SK-N-SH treated with all-trans-retinoic acid at 6 μM for 48 hours (cell line): ENCODE measurements at regions not wholly inside any gene's neighbourhood (a gene's known extent, or its start where the extent isn't known, plus 50 kb on each side); places are given as distances from the start of the nearest gene placed in this dataset.
"Not testable (repeated sequence)": the region's sequence is repeated elsewhere in the genome, so short reads cannot be mapped to it uniquely, and the experiment has no call there.

Experiments used
- ATAC-seq: fragments of 200-7000 bp; cut with Tn5 transposase; 3 replicates; pipeline ENCODE4 v1.9.1; 2020; ENCODE audit warnings: mild to moderate bottlenecking, moderate library complexity
- ARNTL ChIP-seq: fragments of 450-650 bp; formaldehyde crosslinking; IDR thresholded peaks from 2 replicates; pipeline ENCODE4 v1.5.0; 2020; ENCODE audit warnings: low read depth, mild to moderate bottlenecking, moderate library complexity, borderline replicate concordance
- BACH2 ChIP-seq: fragments of 250-450 bp; sonication (Bioruptor Pico); IDR thresholded peaks from 2 replicates; pipeline ENCODE4 v1.9.0; 2021; ENCODE audit warnings: mild to moderate bottlenecking, borderline replicate concordance
- ESRRG ChIP-seq: fragments of 250-450 bp; sonication (Bioruptor Pico); IDR thresholded peaks from 2 replicates; pipeline ENCODE4 v1.6.1; 2021; ENCODE audit warnings: mild to moderate bottlenecking
- ISL1 ChIP-seq: fragments of 250-450 bp; sonication (Bioruptor Pico); IDR thresholded peaks from 2 replicates; pipeline ENCODE4 v2.1.2; 2022; ENCODE audit warnings: mild to moderate bottlenecking, moderate library complexity
- OSR1 ChIP-seq: fragments of 250-450 bp; sonication (Bioruptor Pico); IDR thresholded peaks from 2 replicates; pipeline ENCODE4 v1.8.0; 2022; ENCODE audit warnings: moderate library complexity, mild to moderate bottlenecking, inconsistent platforms
- PPARA ChIP-seq: fragments of 250-450 bp; sonication (Bioruptor Pico); IDR thresholded peaks from 2 replicates; pipeline ENCODE4 v1.5.0; 2020; ENCODE audit warnings: mild to moderate bottlenecking, borderline replicate concordance
- RARB ChIP-seq: fragments of 250-450 bp; sonication (Bioruptor Pico); IDR thresholded peaks from 2 replicates; pipeline ENCODE4 v1.8.0; 2021; ENCODE audit warnings: mild to moderate bottlenecking, moderate library complexity
- SNAI2 ChIP-seq: fragments of 250-450 bp; sonication (Bioruptor Pico); IDR thresholded peaks from 2 replicates; pipeline ENCODE4 v1.5.0; 2020; ENCODE audit warnings: mild to moderate bottlenecking, moderate library complexity
- TCF4 ChIP-seq: fragments of 250-450 bp; sonication (Bioruptor Pico); IDR thresholded peaks from 2 replicates; pipeline ENCODE4 v1.8.0; 2021; ENCODE audit warnings: mild to moderate bottlenecking, moderate library complexity, borderline replicate concordance
- TOX ChIP-seq: fragments of 250-450 bp; sonication (Bioruptor Pico); IDR thresholded peaks from 2 replicates; pipeline ENCODE4 v1.8.0; 2021; ENCODE audit warnings: mild to moderate bottlenecking, moderate library complexity, borderline replicate concordance
- ZC3H10 ChIP-seq: fragments of 250-450 bp; sonication (Bioruptor Pico); IDR thresholded peaks from 2 replicates; pipeline ENCODE4 v1.5.1; 2021; ENCODE audit warnings: mild to moderate bottlenecking, moderate library complexity
- ZFP30 ChIP-seq: fragments of 450-650 bp; formaldehyde crosslinking; IDR thresholded peaks from 2 replicates; pipeline ENCODE4 v1.5.0; 2022; ENCODE audit warnings: mild to moderate bottlenecking, moderate library complexity
- ZNF565 ChIP-seq: fragments of 450-650 bp; formaldehyde crosslinking; conservative IDR thresholded peaks from 2 replicates; pipeline ENCODE4 v1.5.0; 2020; ENCODE audit warnings: low read depth, mild to moderate bottlenecking, moderate library complexity
- ZNF70 ChIP-seq: fragments of 450-650 bp; formaldehyde crosslinking; IDR thresholded peaks from 2 replicates; pipeline ENCODE4 v1.5.0; 2020; ENCODE audit warnings: mild to moderate bottlenecking, moderate library complexity
- ZNF8 ChIP-seq: fragments of 450-650 bp; formaldehyde crosslinking; IDR thresholded peaks from 2 replicates; pipeline ENCODE4 v1.5.0; 2020; ENCODE audit warnings: mild to moderate bottlenecking, moderate library complexity
- TF ChIP-seq, protein P1 (sequence below): fragments of 250-450 bp; sonication (Bioruptor Pico); IDR thresholded peaks from 2 replicates; pipeline ENCODE4 v1.8.0; 2021; ENCODE audit warnings: low read depth, mild to moderate bottlenecking, moderate library complexity, borderline replicate concordance
- TF ChIP-seq, protein P2 (sequence below): fragments of 250-450 bp; sonication (Bioruptor Pico); IDR thresholded peaks from 2 replicates; pipeline ENCODE4 v1.8.0; 2020; ENCODE audit warnings: mild to moderate bottlenecking, moderate library complexity, borderline replicate concordance
- TF ChIP-seq, protein P3 (sequence below): fragments of 250-450 bp; sonication (Bioruptor Pico); IDR thresholded peaks from 2 replicates; pipeline ENCODE4 v1.5.1; 2021; ENCODE audit warnings: mild to moderate bottlenecking, moderate library complexity
- TF ChIP-seq, protein P4 (sequence below): fragments of 250-450 bp; sonication (Bioruptor Pico); IDR thresholded peaks from 2 replicates; pipeline ENCODE4 v1.5.0; 2020; ENCODE audit warnings: mild to moderate bottlenecking, moderate library complexity
- TF ChIP-seq, protein P5 (sequence below): fragments of 250-450 bp; sonication (Bioruptor Pico); IDR thresholded peaks from 2 replicates; pipeline ENCODE4 v1.5.1; 2020; ENCODE audit warnings: low read depth, mild to moderate bottlenecking, moderate library complexity

DNA sequence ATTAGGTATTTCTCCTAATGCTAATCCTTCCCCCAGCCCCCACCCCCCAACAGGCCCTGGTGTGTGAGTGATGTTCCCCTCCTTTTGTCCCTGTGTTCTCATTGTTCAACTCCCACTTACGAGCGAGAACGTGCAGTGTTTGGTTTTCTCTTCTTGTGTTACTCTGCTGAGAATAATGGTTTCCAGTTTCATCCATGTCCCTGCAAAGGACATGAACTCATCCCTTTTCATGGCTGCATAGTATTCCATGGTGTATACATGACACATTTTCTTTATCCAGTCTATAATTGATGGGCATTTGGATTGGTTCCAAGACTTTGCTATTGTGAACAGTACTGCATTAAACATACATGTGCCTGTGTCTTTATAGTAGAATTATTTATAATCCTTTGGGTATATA is 138.9 kb upstream of the TMEM229A start:
- not testable (repeated sequence) for ATAC-seq

DNA sequence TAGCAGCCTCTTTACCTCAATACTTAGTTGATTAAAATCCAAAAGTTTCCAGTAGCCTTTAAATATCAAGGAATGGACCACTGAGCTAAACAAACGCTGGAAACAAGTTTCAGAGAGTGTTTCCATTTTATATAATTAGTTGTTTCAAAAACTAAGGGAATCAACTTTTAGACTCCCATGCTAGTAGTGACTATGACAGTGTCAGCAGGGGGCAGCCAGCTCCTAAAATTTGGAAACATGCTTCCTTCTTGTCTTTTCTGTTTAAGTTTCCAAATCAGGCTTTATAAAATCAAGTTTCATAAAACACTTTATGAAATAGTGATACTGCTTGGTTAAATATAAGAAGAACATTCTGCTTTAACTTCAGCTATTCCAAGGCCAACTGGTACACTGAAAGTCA is 138.2 kb upstream of the TMEM229A start:
- TF ChIP-seq, protein P1, sequence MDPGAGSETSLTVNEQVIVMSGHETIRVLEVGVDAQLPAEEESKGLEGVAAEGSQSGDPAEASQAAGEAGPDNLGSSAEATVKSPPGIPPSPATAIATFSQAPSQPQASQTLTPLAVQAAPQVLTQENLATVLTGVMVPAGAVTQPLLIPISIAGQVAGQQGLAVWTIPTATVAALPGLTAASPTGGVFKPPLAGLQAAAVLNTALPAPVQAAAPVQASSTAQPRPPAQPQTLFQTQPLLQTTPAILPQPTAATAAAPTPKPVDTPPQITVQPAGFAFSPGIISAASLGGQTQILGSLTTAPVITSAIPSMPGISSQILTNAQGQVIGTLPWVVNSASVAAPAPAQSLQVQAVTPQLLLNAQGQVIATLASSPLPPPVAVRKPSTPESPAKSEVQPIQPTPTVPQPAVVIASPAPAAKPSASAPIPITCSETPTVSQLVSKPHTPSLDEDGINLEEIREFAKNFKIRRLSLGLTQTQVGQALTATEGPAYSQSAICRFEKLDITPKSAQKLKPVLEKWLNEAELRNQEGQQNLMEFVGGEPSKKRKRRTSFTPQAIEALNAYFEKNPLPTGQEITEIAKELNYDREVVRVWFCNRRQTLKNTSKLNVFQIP, result no peak
- TF ChIP-seq SNAI2 (CRISPR knock-in tag), result no peak
- no peak for TF ChIP-seq ISL1 (CRISPR knock-in tag)
- TF ChIP-seq ZC3H10 (CRISPR knock-in tag), result no peak
- TF ChIP-seq, protein P2, sequence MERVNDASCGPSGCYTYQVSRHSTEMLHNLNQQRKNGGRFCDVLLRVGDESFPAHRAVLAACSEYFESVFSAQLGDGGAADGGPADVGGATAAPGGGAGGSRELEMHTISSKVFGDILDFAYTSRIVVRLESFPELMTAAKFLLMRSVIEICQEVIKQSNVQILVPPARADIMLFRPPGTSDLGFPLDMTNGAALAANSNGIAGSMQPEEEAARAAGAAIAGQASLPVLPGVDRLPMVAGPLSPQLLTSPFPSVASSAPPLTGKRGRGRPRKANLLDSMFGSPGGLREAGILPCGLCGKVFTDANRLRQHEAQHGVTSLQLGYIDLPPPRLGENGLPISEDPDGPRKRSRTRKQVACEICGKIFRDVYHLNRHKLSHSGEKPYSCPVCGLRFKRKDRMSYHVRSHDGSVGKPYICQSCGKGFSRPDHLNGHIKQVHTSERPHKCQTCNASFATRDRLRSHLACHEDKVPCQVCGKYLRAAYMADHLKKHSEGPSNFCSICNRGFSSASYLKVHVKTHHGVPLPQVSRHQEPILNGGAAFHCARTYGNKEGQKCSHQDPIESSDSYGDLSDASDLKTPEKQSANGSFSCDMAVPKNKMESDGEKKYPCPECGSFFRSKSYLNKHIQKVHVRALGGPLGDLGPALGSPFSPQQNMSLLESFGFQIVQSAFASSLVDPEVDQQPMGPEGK (CRISPR knock-in tag), result no peak
- TF ChIP-seq ZNF70 (CRISPR knock-in tag), result no peak
- TF ChIP-seq, protein P3, sequence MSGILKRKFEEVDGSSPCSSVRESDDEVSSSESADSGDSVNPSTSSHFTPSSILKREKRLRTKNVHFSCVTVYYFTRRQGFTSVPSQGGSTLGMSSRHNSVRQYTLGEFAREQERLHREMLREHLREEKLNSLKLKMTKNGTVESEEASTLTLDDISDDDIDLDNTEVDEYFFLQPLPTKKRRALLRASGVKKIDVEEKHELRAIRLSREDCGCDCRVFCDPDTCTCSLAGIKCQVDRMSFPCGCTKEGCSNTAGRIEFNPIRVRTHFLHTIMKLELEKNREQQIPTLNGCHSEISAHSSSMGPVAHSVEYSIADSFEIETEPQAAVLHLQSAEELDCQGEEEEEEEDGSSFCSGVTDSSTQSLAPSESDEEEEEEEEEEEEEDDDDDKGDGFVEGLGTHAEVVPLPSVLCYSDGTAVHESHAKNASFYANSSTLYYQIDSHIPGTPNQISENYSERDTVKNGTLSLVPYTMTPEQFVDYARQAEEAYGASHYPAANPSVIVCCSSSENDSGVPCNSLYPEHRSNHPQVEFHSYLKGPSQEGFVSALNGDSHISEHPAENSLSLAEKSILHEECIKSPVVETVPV, result no peak
- TF ChIP-seq TOX (CRISPR knock-in tag), result no peak
- no peak for TF ChIP-seq ZNF565 (CRISPR knock-in tag)
- TF ChIP-seq ESRRG, result no peak
- TF ChIP-seq RARB, result no peak
- TF ChIP-seq, protein P4, sequence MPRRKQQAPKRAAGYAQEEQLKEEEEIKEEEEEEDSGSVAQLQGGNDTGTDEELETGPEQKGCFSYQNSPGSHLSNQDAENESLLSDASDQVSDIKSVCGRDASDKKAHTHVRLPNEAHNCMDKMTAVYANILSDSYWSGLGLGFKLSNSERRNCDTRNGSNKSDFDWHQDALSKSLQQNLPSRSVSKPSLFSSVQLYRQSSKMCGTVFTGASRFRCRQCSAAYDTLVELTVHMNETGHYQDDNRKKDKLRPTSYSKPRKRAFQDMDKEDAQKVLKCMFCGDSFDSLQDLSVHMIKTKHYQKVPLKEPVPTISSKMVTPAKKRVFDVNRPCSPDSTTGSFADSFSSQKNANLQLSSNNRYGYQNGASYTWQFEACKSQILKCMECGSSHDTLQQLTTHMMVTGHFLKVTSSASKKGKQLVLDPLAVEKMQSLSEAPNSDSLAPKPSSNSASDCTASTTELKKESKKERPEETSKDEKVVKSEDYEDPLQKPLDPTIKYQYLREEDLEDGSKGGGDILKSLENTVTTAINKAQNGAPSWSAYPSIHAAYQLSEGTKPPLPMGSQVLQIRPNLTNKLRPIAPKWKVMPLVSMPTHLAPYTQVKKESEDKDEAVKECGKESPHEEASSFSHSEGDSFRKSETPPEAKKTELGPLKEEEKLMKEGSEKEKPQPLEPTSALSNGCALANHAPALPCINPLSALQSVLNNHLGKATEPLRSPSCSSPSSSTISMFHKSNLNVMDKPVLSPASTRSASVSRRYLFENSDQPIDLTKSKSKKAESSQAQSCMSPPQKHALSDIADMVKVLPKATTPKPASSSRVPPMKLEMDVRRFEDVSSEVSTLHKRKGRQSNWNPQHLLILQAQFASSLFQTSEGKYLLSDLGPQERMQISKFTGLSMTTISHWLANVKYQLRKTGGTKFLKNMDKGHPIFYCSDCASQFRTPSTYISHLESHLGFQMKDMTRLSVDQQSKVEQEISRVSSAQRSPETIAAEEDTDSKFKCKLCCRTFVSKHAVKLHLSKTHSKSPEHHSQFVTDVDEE (CRISPR knock-in tag), result no peak
- TF ChIP-seq BACH2 (CRISPR knock-in tag), result no peak
- ATAC-seq, result peak; percentile 46; the same call in 1 of the 3 replicates

DNA sequence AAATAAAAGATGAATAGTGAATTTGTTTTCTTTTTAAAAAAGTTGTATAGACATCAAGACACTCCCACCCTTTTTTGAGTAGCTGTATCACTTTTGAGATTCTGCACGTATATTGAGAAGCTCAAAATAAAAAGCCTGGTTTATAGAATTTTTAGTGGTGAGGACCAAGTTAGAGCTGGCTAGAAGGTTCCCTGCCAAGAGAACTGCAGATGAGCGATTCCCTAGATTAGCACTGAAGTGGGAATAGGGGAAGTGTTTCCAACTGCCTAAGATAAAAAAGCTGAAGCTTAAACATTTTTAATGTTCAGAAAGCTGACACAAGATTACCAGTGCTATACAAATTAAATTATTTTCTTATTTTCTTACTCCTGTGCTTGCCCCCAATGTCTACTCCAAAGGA is 135.7 kb upstream of the TMEM229A start:
- ATAC-seq, result no peak
- no peak for TF ChIP-seq TCF4 (CRISPR knock-in tag)
- TF ChIP-seq SNAI2 (CRISPR knock-in tag), result no peak
- TF ChIP-seq, protein P2 (CRISPR knock-in tag), result no peak
- TF ChIP-seq ARNTL (CRISPR knock-in tag), result no peak
- TF ChIP-seq, all 23 proteins: peak for 0

DNA sequence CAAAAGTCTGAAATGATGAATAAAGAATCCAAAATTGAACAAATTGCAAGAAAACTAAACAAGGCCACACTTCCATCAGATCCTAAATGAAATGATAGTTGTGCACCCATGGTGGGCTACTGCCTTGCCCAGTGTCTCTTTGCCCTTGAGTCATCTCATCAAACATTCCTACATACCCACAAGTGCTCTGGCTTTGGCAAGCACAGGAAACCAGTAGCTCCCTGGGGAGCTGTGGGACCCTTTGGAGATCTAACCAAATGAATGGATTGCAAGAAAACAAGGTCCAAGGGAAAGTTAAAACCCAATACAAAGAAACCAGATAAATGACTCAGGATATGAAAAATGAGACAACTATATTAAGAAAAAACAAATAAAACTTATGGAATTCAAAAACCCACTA is 129.8 kb upstream of the TMEM229A start:
- ATAC-seq, result no peak
- TF ChIP-seq PPARA (CRISPR knock-in tag) (no peak), TOX (CRISPR knock-in tag) (no peak), ZFP30 (CRISPR knock-in tag) (no peak), TCF4 (CRISPR knock-in tag) (no peak), ZNF8 (CRISPR knock-in tag) (no peak), ZNF70 (CRISPR knock-in tag) (no peak), ESRRG (no peak), OSR1 (CRISPR knock-in tag) (no peak), ZC3H10 (CRISPR knock-in tag) (no peak), ISL1 (CRISPR knock-in tag) (no peak), ARNTL (CRISPR knock-in tag) (no peak)
- TF ChIP-seq, protein P4 (CRISPR knock-in tag), result no peak
- TF ChIP-seq, protein P5, sequence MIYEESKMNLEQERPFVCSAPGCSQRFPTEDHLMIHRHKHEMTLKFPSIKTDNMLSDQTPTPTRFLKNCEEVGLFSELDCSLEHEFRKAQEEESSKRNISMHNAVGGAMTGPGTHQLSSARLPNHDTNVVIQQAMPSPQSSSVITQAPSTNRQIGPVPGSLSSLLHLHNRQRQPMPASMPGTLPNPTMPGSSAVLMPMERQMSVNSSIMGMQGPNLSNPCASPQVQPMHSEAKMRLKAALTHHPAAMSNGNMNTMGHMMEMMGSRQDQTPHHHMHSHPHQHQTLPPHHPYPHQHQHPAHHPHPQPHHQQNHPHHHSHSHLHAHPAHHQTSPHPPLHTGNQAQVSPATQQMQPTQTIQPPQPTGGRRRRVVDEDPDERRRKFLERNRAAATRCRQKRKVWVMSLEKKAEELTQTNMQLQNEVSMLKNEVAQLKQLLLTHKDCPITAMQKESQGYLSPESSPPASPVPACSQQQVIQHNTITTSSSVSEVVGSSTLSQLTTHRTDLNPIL (CRISPR knock-in tag), result no peak
- TF ChIP-seq, protein P3, result no peak
